ENCODE measurements at regions not wholly inside any gene's neighbourhood (a gene's known extent, or its start where the extent isn't known, plus 50 kb on each side); places are given as distances from the start of the nearest gene placed in this dataset.

- H3K4me3 ChIP-seq (ENCODE audit: low read length, poor library complexity, severe bottlenecking) = no peak overlapping the region
- H3K9ac ChIP-seq (ENCODE audit: low read depth, low read length, poor library complexity, severe bottlenecking) = no peak overlapping the region
- H3K27me3 ChIP-seq (ENCODE audit: insufficient read depth, low read length, poor library complexity, severe bottlenecking) = no peaks in the 10 kb centered on the region
- H3K9me2 ChIP-seq (replicated peaks; ENCODE audit: low read depth, low read length) = no peaks in the 10 kb centered on the region
- TF ChIP-seq EZH2phosphoT487 (IDR thresholded peaks at IDR 0.05; ENCODE audit: borderline replicate concordance) = no peak
- no peak for TF ChIP-seq CTCF (conservative IDR thresholded peaks at IDR 0.05; ENCODE audit: low read length)
- no peaks in the 10 kb centered on the region for H3K4me1 ChIP-seq (ENCODE audit: insufficient read depth, low read length, poor library complexity, severe bottlenecking)
- H3K4me2 ChIP-seq (ENCODE audit: low read depth, low read length, poor library complexity, severe bottlenecking) = no peak overlapping the region
- no peaks in the 10 kb centered on the region for H4K20me1 ChIP-seq (ENCODE audit: insufficient read depth, low read length, poor library complexity, severe bottlenecking)
- H2AFZ ChIP-seq (ENCODE audit: low read length) = no peak overlapping the region
- H3K9me3 ChIP-seq (ENCODE audit: insufficient read depth, low read depth, low read length) = no peaks in the 10 kb centered on the region
- H3F3A ChIP-seq (ENCODE audit: low read depth) = no peaks in the 10 kb centered on the region
- H3K36me3 ChIP-seq (ENCODE audit: insufficient read depth, low read length) = no peaks in the 10 kb centered on the region
- H3K79me2 ChIP-seq (ENCODE audit: insufficient read depth, low read length) = no peaks in the 10 kb centered on the region
Measured at GRCh38 chr15:95148183-95148582, 916.8 kb downstream of the MCTP2 start.

GRCh38 chr15:95149036-95149435, 917.7 kb downstream of the MCTP2 start:
- no peaks in the 10 kb centered on the region for H3K79me2 ChIP-seq (ENCODE audit: insufficient read depth, low read length)
- no peaks in the 10 kb centered on the region for H3F3A ChIP-seq (ENCODE audit: low read depth)
- H3K4me3 ChIP-seq (ENCODE audit: low read length, poor library complexity, severe bottlenecking) = no peak overlapping the region
- H3K36me3 ChIP-seq (ENCODE audit: insufficient read depth, low read length) = no peaks in the 10 kb centered on the region
- H4K20me1 ChIP-seq (ENCODE audit: insufficient read depth, low read length, poor library complexity, severe bottlenecking) = no peaks in the 10 kb centered on the region
- no peak overlapping the region for H3K9ac ChIP-seq (ENCODE audit: low read depth, low read length, poor library complexity, severe bottlenecking)
- no peak overlapping the region for H2AFZ ChIP-seq (ENCODE audit: low read length)
- no peaks in the 10 kb centered on the region for H3K9me2 ChIP-seq (replicated peaks; ENCODE audit: low read depth, low read length)
- H3K4me2 ChIP-seq (ENCODE audit: low read depth, low read length, poor library complexity, severe bottlenecking) = no peak overlapping the region
- no peaks in the 10 kb centered on the region for H3K27me3 ChIP-seq (ENCODE audit: insufficient read depth, low read length, poor library complexity, severe bottlenecking)
- no peak for TF ChIP-seq CTCF (conservative IDR thresholded peaks at IDR 0.05; ENCODE audit: low read length)
- TF ChIP-seq EZH2phosphoT487 (IDR thresholded peaks at IDR 0.05; ENCODE audit: borderline replicate concordance) = no peak
- H3K4me1 ChIP-seq (ENCODE audit: insufficient read depth, low read length, poor library complexity, severe bottlenecking) = no peaks in the 10 kb centered on the region
- H3K9me3 ChIP-seq (ENCODE audit: insufficient read depth, low read depth, low read length) = no peaks in the 10 kb centered on the region; the same call in 1 of the 2 replicates

- Histone ChIP-seq H2AFZ (ENCODE audit: low read length) (no peak overlapping the region), H3K9ac (ENCODE audit: low read depth, low read length, poor library complexity, severe bottlenecking) (no peak overlapping the region), H3K9me2 (replicated peaks; ENCODE audit: low read depth, low read length) (no peaks in the 10 kb centered on the region), H3K4me1 (ENCODE audit: insufficient read depth, low read length, poor library complexity, severe bottlenecking) (no peaks in the 10 kb centered on the region), H4K20me1 (ENCODE audit: insufficient read depth, low read length, poor library complexity, severe bottlenecking) (no peaks in the 10 kb centered on the region), H3K79me2 (ENCODE audit: insufficient read depth, low read length) (no peaks in the 10 kb centered on the region), H3F3A (ENCODE audit: low read depth) (no peaks in the 10 kb centered on the region), H3K9me3 (ENCODE audit: insufficient read depth, low read depth, low read length) (no peaks in the 10 kb centered on the region; the same call in 1 of the 2 replicates), H3K4me3 (ENCODE audit: low read length, poor library complexity, severe bottlenecking) (no peak overlapping the region), H3K4me2 (ENCODE audit: low read depth, low read length, poor library complexity, severe bottlenecking) (no peak overlapping the region), H3K27me3 (ENCODE audit: insufficient read depth, low read length, poor library complexity, severe bottlenecking) (no peaks in the 10 kb centered on the region), H3K36me3 (ENCODE audit: insufficient read depth, low read length) (no peaks in the 10 kb centered on the region)
- TF ChIP-seq CTCF (conservative IDR thresholded peaks at IDR 0.05; ENCODE audit: low read length) (no peak), EZH2phosphoT487 (IDR thresholded peaks at IDR 0.05; ENCODE audit: borderline replicate concordance) (no peak)
Measured at GRCh38 chr15:95149771-95150170, 918.4 kb downstream of the MCTP2 start.
